NT2/D1 (cell line): ENCODE measurements at regions not wholly inside any gene's neighbourhood (a gene's known extent, or its start where the extent isn't known, plus 50 kb on each side); places are given as distances from the start of the nearest gene placed in this dataset.
"Not testable (repeated sequence)": the region's sequence is repeated elsewhere in the genome, so short reads cannot be mapped to it uniquely, and the experiment has no call there.

Experiments used
- SUZ12 ChIP-seq: IDR thresholded peaks from 2 replicates; pipeline ENCODE4 v1.6.1; 2011; ENCODE audit not compliant: insufficient read length, insufficient read depth; ENCODE audit errors: extremely low read depth
- YY1 ChIP-seq: IDR thresholded peaks from 2 replicates; pipeline ENCODE4 v1.6.1; 2011; ENCODE audit not compliant: insufficient read length, insufficient read depth
- ZNF274 ChIP-seq: IDR thresholded peaks from 2 replicates; pipeline ENCODE4 v1.6.1; 2011; ENCODE audit warnings: mild to moderate bottlenecking, low read depth, low read length

DNA sequence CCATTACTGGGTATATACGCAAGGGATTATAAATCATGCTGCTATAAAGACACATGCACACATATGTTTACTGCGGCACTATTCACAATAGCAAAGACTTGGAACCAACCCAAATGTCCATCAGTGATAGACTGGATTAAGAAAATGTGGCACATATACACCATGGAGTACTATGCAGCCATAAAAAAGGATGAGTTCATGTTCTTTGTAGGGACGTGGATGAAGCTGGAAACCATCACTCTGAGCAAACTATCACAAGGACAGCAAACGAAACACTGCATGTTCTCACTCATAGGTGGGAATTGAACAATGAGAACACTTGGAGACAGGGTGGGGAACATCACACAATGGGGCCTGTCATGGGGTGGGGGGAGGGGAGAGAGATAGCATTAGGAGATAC is 313.3 kb upstream of the ADAMTS9 start:
- not testable (repeated sequence) for TF ChIP-seq YY1, ZNF274, SUZ12
